ENCODE measurements at regions not wholly inside any gene's neighbourhood (a gene's known extent, or its start where the extent isn't known, plus 50 kb on each side); places are given as distances from the start of the nearest gene placed in this dataset.

DNA sequence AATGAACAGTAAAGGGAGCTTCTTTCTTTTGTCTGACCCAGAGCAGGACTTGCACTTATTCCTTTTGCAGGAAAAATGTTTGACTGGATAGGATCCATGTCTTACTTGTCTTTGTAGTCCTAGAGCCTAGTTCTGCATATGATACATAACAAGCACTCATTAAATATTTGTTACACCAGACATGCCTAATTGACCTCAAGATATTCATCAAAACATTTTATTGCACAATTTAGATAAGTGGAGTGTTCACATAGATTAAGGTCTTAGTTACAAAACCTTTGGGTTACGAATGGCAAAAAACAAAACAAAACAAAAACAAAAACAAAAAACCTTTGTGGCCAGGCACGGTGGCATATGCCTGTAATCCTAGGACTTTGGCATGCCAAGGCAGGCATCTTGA is 735.8 kb upstream of the NRSN1 start:
- no peak for DNase-seq

DNA sequence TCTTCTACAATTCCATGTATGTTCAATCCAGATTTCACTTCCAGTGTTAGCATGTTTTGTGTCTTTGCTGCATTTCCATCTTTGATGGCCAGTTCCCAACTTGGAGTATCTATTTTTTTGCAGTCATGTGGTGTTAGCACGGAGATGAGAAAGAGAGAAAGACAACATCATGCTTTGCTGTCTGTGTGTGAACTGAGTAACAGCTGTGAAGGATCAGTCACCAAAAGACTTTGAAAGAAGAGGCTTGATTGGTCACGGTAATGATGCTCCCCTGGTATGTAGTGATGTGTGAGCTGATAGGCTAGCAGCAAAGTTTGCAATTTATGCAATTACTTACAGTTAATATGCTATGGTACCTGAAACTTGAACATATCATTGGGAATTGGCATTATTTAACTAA is 731.3 kb upstream of the NRSN1 start:
- DNase-seq: no peak

DNA sequence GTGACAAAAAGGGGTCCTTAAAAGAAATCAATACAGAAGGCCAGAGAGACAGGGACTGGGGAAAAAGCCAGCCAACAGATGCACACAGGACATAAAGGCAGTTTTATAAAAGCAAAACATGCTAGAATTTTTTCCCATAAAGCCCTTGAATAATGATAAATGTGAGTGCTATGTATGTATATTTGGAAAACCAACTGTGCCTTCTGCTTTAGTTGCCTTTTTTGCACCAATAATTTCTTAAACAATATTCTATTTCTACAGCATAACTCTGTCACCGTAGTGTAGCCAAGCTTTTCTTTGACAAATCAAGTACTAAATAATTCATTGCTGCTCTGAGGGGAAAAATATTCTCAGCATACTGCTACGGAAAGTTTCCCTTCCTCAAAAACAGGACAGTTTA is 730.6 kb upstream of the NRSN1 start:
- no peak for DNase-seq

DNA sequence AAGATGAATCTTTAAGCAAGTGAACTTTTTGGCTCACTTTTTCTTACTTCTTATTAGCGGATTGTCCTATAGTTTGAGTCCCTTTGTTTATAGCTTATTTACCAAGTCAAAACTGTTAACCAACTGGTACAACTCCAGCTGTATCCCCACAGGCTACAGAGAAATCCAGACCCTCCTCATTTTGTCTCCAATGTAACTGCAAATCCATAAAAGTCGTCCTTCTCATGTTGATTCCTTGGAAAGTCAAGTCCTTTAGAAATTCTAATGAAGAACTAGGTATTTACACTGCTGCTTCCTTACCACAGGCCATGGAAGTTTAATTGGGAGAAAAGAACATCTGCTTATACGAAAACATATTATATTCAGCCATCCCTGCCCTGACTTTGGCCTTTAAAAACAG is 729.1 kb upstream of the NRSN1 start:
- no peak for DNase-seq

DNA sequence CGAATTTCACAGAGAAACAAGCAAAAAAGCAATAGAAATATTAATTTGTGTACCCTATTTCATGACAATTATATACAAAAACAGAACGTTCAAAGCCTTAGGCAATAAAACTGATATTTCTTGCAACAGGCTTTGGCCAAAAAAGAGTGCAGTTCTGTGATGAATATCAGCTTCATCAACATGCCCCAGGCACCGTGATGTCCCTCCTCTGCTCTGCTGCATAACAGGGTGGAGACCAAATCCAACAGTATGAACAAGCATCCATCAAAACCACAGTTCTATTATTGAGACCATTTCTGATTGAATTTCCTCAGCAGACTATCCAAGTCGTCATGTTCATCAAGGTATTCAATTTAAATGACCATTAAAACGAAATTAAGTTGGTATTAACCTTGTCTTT is 722.6 kb upstream of the NRSN1 start:
- no peak for DNase-seq

DNA sequence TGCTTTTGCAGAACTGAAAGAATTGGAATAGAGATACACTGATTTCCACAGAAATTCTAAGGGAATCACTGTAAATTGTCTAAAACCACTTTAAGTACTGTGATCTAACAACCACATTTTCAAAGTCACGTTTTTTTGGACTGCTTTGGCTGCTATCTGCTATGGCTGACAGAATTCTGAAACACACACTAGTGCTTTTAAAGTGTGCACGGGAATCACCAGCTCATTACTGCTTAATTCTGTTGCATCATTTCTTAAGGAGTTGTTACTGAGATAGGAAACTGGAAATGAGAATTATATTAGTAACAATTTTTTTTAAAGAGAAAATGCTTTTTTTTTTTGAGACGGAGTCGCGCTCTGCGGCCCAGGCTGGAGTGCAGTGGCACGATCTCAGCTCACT is 716.5 kb upstream of the NRSN1 start:
- DNase-seq: no peak

DNA sequence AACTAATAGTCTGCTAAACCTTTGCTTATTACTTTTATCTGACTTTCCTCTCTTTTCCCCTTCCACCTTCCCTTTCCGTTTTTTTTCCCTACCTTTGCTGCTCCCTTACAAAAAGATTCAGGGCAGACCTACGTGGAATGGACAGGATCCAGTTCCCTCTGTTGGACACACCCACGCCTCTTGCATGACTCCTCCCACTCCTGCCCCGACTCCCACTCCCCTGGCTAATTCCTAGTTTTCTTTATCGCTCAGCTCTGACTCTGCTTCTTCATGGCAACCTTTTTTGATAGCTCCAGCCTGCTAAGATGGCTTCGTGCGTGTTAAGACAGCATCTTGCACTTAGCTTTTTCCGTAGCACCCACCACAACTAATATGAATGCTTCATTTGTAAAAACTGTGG is 715.6 kb upstream of the NRSN1 start:
- DNase-seq: no peak

DNA sequence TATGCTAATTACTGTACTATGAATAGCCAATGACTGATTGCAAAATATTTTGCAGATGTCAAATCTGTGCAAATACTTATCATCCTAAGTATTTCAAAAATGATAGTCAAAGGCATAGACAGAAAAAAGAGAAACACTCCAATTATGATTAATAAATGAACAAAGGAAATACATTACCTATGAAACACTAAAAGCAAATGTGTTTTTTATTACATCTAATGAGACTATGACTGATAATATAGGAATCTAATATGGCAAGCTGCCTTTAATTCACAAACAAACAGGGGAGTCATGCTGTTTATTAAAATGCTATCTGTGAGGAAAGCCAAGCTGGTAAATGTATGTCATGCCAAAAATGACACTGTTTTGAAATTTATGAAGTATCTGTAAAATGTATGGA is 713.2 kb upstream of the NRSN1 start:
- DNase-seq: no peak

DNA sequence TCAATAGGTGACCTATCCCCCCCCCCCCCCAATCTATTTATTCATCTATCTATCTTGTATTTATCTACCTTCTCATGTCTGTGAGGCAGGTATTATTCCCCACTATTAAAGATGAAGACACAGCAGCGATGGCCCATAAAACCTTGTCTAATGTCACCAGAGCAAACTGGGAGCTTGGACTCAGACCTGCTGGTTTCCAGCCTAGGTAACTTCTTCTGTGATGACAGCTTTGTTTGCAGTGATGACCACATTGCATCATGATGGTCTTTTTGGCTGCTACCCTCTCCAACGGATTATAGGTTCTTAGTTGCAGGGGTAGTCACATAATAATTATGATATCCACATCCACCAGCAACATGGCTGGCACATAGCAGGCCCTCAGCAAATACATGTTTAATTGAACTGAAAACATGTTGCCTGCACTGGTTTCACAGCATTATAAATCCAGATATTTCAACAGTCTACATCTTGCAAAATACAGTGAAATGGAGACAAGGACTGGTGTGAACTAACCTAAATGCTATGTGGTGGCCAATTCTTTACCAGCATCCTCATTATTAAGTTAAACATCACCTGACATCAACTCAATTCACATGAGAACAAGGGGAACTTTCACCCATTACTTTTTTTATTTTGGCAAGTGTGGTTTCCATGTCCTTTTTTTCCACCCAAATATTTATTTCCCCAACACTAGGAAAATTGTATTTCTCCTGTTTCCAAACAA is 712.5 kb upstream of the NRSN1 start:
- DNase-seq: no peak

DNA sequence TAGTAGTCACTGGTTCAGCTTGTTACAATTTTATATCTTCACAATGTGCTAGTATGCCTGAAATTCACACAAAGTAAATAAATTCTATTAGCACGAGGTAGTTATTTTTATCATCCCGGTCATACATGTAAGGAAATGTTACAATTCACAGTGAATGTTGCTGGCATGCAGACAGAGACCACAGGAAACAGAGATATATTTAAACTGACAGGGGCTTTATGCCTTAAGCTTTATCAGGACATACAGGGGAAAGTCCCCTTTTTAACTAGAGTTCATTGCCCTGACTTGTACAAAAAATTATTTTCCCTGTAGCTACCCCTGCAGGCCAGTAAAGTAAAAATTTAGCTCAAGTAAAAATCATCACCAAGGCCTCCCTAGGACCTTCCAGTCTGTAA is 712.0 kb upstream of the NRSN1 start:
- DNase-seq: no peak

DNA sequence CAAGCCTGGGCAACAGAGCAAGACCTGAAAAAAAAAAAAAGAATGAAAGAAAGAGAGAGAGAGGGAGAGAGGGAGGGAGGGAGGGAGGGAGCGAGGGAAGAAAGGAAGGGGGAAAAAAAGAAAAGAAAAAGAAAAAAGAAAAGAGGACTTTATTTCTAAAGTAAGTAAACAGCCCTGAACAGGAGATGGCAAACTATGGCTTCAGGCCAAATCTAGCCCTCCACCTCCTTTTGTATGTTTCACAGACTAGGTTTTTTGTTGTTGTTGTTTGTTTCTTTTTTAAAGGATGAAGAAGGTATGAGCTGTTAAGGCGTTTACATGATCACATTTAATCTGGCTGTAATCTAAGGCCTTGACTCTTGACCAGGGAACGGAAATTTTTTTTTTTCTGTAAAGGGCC is 711.1 kb upstream of the NRSN1 start:
- DNase-seq: no peak

DNA sequence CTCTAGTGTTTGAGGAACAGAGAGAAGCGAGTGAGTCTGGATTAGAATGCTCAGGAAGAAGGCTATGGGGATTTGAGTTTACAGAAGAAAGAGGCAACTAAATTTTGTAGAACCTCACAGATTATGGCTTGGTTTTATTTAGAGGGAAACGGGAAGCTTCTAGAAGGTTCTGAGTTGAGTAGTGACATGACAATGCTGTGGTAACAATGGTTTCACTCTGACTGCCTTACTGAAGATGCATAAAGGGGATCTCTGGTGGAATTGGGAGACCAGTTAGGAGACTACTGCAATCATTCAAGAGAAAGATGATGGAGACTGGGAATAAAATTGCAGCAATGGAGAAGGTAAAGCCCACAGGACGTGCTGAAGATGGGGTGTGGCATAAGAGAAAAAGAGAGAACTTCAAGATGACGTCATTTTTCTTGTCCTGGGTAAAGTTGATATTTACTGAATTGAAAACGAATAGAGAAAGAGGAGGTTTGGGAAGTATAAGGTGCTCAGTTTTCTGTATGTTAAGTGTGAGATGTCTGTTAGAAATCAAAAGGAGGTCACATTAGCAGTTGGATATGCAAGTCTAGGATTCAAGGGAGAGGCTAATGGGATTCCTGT is 710.1 kb upstream of the NRSN1 start:
- DNase-seq: no peak

DNA sequence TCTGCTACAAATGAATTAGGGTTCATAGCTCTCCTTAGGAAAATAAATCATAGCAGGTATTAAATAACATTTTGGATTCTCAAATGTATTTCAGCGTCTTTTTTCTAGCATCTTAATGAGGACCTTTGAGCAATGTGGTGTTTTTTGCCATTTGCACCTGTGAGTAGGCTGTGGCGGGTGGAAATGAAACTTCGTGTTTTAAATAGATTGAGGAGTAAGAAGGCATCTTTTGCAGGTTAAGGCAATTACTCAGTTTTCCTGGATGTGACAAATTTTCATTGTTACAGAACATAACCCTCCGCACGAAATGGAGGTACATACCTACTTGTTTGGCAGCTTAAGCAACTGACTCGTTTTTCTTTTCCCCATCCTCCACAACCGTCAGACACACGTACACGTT is 708.9 kb upstream of the NRSN1 start:
- no peak for DNase-seq

DNA sequence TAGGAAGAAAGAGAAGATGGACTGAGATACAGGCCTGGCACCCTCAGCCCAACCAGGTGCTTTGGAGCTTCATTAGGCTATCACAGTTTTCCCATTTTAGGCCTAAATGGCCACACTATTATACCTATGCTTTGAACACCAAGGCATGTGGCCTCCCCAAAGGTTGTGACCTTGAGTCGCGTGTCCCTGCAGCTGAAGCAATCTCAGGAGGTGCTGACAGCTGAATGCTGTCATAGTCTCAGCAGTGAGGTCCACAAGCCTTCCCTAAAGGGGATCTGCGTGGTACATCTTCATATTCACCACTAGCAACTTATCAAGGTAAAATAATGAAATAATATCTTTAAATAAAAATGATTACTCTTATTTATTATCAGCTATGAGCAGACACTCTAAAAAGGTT is 707.9 kb upstream of the NRSN1 start:
- no peak for DNase-seq

DNA sequence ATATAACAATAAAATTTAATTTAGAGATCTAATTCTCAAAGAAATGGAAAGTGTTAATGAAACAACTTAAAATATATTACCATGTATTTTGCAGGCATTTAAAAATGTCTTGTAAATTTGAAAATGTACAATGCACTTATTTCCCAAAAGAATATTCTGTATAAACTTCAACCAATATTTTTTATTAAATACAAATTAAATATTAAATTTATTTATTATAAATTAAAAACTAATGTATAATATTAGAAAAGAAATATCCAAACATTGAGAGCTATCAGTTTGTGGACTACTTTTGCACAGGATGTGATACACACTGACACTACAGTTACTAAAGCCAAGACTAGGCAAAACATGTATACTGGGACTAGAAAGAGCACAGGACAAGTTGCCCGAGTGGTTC is 707.0 kb upstream of the NRSN1 start:
- no peak for DNase-seq

DNA sequence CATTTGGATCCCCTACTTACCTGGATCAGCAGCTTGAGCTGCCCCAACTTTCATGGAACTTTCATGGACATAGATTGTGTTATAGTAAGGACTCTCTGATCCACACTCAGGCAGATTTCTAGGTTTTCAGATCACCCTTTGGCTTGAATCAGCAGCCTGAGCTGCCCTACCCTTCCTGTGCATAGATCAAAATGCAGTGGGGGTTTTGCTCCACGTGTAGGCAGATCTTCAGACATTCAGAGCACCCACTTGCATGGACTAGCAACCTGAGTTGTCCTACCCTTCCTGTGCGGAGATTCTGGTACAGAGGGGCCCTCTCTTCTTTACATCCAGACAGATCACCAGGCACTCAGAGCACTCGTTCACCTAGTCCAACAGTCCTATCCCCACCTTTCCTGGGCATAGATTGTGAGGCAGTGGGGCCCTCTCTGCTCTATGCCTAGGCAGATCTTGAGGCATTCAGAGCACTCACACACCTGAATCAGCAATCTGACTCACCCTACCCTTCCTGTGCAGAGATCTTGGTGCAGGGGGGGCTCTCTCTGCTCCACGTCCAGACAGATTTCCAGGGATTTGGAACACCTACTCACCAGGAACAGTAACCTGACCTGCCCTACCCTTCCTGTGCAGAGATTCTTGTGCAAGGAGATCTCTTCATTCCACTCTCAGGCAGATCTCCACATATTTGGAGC is 705.2 kb upstream of the NRSN1 start:
- DNase-seq: no peak

DNA sequence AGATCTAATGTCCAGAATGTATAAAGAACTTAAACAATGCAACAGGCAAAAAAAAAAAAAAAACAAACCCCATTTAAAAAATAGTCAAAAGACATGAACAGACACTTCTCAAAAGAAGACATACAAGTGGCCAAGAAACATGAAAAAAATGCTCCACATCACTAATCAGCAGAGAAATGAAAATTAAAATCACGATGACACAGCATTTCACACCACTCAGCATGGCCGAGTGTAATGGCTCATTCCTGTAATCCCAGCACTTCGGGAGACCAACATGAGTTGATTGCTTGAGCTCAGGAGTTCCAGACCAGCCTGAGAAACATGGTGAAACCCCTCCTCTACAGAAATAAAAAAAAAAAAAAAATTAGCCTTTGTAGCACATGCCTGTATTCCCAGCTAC is 701.4 kb upstream of the NRSN1 start:
- no peak for DNase-seq

DNA sequence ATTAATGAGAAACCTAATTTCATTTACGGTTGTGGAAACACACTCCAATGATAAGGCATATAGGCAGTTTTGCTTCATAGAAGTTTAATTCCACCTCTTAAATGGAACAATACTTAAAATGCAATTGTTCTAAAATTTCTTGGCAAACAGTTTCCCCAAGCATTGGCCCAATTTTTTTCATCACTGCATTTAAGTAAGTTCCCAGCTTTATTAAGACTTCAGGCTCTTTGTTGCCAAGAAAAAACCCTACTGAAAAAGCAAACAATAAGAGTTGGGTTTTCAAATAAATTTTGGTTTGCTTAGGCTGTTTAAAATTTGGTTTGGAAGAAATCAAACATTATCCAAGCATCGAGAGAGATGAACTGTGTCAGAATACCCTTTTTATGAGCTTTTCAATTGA is 690.9 kb upstream of the NRSN1 start:
- DNase-seq: no peak

DNA sequence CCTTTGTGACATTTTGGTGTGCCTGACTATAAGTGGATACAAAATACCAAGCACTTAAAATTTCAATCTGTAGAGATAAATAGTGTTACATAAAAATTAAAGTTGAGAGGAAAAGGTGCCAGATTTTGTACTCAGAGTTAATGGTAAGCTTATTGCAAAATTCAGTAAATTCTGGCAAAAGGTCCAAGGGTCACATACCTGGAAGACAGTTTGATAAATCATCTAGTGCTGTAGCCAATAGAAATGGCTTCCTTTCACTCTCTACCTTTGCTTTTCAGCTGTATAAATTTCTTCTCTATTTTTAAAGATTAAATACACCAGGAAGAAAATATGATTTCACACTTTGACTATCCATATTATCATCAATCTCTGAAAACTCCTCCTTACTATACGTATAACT is 690.2 kb upstream of the NRSN1 start:
- DNase-seq: no peak

DNA sequence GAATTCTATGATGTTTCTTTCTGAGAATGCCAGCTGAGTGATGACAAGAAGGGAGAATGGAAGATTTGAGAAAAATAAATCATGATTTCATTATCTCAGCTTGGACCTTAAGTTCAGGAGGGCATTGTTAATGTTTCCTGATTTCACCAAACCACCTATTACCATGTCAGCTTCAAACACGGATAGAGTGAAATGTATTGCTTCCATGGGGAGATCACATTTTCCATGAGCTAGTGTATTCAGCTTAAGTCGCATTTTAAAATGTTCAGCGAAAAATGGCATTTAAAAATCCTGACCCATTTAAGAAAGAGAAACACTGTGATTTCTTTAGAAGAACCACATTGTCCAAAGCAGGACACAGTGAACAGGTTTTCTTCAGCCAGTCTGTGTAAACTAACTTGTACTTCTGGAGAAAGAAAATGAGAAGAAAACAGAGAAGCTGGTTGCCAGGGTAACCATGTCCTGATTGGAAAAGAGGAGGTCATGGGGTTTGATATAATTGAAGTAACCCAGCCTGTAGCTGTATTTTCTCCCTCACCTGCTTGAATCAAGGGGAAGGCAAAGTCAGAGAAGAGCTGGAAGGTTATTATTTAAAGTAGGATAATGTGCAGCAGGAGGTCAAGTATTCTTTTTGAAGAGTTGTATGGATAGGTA is 684.1 kb upstream of the NRSN1 start:
- DNase-seq: no peak

DNA sequence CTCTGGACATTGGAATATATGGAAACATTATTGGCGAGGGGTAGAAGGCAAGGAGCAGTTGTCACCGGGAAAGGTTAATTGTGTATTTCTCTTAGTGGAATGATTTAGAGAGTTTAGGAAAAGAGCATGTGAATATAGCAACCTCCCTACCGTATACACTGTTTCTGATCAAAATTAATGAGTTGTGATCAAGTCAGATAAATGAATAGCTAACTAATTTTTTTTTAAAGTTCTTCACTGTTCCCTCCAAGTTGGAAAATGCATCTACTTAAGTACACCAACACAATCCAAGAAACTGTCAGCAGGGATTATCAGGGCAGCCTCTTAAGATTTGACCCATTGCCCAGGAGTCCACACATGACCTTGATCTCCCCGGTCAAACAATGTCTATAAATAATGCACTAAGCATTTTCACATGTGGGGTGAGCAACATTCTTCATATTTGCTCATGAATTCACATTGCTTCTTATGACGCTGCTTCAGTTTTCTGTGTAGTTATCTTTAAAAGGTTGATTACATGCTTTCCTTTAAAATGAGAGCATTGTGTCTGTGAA is 680.8 kb upstream of the NRSN1 start:
- no peak for DNase-seq

DNA sequence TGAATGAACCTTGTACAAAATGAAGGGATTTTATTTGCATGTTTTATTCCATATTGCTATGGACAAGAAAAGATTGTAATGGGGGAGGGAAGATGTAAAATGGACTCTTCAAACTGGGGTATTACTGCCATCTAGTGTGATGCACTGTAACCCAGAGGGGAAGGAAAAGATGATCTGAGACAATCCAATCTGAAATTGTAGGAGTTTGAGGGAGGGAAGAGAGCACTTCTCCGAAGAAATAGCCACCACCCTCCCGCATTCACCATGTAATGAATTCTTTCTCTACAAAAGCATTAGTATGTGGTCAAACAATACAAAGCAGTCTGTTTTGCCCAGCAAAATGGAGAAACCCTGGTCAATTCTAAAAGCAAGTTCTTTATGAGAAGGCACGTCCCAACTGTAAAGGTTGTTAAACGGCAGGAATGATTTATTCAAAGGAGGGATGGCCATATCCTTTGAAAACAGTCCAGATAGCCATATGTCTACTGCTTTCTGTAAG is 679.5 kb upstream of the NRSN1 start:
- no peak for DNase-seq

DNA sequence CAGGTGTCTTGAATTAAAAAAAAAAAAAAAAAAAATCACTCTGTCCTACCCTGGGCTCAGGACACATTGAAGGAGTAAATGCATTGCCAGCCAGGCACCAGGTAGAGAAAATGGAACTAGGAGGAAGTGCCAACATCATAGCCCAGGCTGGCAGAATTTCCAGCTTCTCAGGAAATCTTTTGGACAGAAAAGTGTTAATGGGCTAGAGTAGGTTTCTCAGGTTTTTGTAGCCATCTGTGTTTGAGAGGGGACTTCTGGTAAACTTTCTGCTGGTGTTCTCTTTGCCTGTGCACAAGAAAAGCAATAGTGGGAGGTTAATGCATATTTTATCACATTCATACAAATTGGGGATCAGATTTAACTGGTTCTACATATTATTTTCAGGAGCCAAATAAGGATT is 678.3 kb upstream of the NRSN1 start:
- DNase-seq: no peak

DNA sequence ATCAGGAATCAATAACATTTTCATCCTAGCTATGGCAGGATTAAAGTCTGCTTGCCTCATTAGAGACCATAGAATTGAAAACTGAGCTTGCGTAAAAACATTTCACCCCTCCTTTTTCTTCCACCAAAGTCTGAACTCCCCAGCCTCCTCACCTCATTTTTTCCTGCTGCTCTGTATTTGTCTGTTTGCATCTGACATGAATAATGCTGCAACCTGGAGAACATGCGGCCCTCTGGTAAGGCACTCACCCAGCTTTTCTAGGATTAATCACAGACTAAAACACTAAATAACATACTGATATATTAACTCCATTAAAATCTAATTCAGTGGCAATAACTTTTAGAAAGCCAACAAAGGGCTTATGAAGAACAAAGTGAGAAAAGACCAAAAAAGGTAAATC is 677.7 kb upstream of the NRSN1 start:
- no peak for DNase-seq
